GM19397 (cell line): ENCODE measurements at regions not wholly inside any gene's neighbourhood (a gene's known extent, or its start where the extent isn't known, plus 50 kb on each side); places are given as distances from the start of the nearest gene placed in this dataset.
"Not testable (repeated sequence)": the region's sequence is repeated elsewhere in the genome, so short reads cannot be mapped to it uniquely, and the experiment has no call there.

Experiments used
- ATAC-seq: cut with Tn5 transposase; IDR thresholded peaks from one replicate; pipeline ENCODE4 v1.9.1; 2021; ENCODE audit warnings: mild to moderate bottlenecking, moderate library complexity; ENCODE audit not compliant: unreplicated experiment

GRCh38 chr3:18086078-18086477 is 339.1 kb downstream of the SATB1 start:
- no peak for ATAC-seq

GRCh38 chr3:18085429-18085828 is 339.7 kb downstream of the SATB1 start:
- ATAC-seq = no peak

- not testable (repeated sequence) for ATAC-seq
These were observed 340.8 kb upstream of the TBC1D5 start for GRCh38 chr3:18083273-18083590.

GRCh38 chr3:18082551-18083272 is 340.3 kb upstream of the TBC1D5 start:
- no peak for ATAC-seq

GRCh38 chr3:18080198-18080689 is 337.8 kb upstream of the TBC1D5 start:
- no peak for ATAC-seq

- no peak for ATAC-seq
These were observed 337.3 kb upstream of the TBC1D5 start for GRCh38 chr3:18079739-18080138.

- ATAC-seq = no peak
These were observed 336.6 kb upstream of the TBC1D5 start for GRCh38 chr3:18079062-18079461.

GRCh38 chr3:18077128-18077840 is 334.9 kb upstream of the TBC1D5 start:
- ATAC-seq = no peak

GRCh38 chr3:18076301-18076700 is 333.9 kb upstream of the TBC1D5 start:
- ATAC-seq = no peak

GRCh38 chr3:18075799-18076198 is 333.4 kb upstream of the TBC1D5 start:
- ATAC-seq = no peak

- ATAC-seq = no peak
These were observed 329.4 kb upstream of the TBC1D5 start for GRCh38 chr3:18071833-18072232.

- no peak for ATAC-seq
These were observed 328.5 kb upstream of the TBC1D5 start for GRCh38 chr3:18070944-18071343.

- ATAC-seq = no peak
These were observed 327.8 kb upstream of the TBC1D5 start for GRCh38 chr3:18070231-18070630.

- no peak for ATAC-seq
These were observed 327.1 kb upstream of the TBC1D5 start for GRCh38 chr3:18069568-18069967.

GRCh38 chr3:18066899-18067582 is 324.6 kb upstream of the TBC1D5 start:
- ATAC-seq = no peak

GRCh38 chr3:18064586-18064985 is 322.2 kb upstream of the TBC1D5 start:
- no peak for ATAC-seq

- no peak for ATAC-seq
These were observed 320.2 kb upstream of the TBC1D5 start for GRCh38 chr3:18062657-18063025.

GRCh38 chr3:18061737-18062656 is 319.6 kb upstream of the TBC1D5 start:
- no peak for ATAC-seq

- no peak for ATAC-seq
These were observed 316.2 kb upstream of the TBC1D5 start for GRCh38 chr3:18058666-18059065.

GRCh38 chr3:18057471-18058091 is 315.1 kb upstream of the TBC1D5 start:
- ATAC-seq = no peak
